ENCODE measurements at regions not wholly inside any gene's neighbourhood (a gene's known extent, or its start where the extent isn't known, plus 50 kb on each side); places are given as distances from the start of the nearest gene placed in this dataset.

DNA sequence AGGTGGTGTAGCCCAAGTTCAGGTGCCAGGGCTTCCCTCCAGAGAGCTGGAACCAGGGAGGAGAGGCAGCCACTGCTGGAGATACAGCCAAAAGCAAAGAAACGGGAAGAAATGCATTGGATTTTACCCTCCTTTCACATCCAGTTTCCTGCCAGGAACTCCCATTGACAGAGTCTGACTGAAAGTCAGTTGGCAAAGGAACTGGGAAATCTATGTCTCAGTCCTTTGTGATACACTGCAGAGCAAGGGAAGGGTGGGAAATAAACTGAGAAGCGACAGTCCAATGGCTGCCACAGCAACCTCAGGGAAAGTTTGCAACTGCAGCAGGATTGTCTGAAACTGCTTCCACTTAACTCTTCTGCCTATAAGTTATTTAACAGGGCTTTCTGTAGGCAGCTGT lies 142.6 kb downstream of the SATB1 start:
- ChIA-PET CTCF (no interaction called here), POLR2A (no interaction called here)
- Mint-ChIP-seq H3K27ac (no peak overlapping the region), H3K4me1 (no peaks in the 10 kb centered on the region), H3K9me3 (no peaks in the 10 kb centered on the region), H3K36me3 (ENCODE audit: low read depth) (no peaks in the 10 kb centered on the region), H3K4me3 (no peak overlapping the region), H3K27me3 (peaks cover 8% of the 10 kb centered on the region)
- TF ChIP-seq, protein P1, sequence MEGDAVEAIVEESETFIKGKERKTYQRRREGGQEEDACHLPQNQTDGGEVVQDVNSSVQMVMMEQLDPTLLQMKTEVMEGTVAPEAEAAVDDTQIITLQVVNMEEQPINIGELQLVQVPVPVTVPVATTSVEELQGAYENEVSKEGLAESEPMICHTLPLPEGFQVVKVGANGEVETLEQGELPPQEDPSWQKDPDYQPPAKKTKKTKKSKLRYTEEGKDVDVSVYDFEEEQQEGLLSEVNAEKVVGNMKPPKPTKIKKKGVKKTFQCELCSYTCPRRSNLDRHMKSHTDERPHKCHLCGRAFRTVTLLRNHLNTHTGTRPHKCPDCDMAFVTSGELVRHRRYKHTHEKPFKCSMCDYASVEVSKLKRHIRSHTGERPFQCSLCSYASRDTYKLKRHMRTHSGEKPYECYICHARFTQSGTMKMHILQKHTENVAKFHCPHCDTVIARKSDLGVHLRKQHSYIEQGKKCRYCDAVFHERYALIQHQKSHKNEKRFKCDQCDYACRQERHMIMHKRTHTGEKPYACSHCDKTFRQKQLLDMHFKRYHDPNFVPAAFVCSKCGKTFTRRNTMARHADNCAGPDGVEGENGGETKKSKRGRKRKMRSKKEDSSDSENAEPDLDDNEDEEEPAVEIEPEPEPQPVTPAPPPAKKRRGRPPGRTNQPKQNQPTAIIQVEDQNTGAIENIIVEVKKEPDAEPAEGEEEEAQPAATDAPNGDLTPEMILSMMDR (IDR thresholded peaks at IDR 0.05): no peak
- intact Hi-C loops (cut with micrococcal nuclease): no loop called here
- DNase-seq: no peak
- no peak for ATAC-seq (ENCODE audit: low read depth)

DNA sequence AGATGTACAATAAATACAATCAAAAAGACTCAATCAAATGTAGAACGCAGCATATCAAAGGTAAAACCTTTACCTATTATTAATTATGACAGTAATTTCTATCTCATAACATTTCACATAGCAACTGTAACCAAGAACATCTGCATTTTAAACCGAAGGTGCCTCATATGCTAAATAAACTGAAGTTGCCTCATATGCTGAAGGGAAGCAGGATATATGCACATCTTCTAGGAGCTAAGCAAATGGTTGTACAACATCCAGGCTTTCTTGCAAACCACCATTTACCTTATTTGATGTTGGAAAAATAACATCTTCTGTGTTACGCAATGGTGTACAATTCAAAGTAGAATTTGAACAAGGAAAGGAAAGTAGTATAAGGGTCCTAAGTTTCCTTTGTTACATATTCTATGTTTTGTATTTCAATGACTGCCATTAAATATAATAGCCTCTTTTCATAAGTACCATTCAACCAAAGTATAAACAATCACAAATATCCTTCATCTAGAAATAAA lies 145.9 kb downstream of the SATB1 start:
- DNase-seq: no peak
- intact Hi-C loops (cut with micrococcal nuclease): no loop called here
- peaks cover 8% of the 10 kb centered on the region for H3K27me3 Mint-ChIP-seq
- CTCF ChIA-PET: no interaction called here
- H3K9me3 Mint-ChIP-seq: no peaks in the 10 kb centered on the region
- TF ChIP-seq, protein P1 (IDR thresholded peaks at IDR 0.05): no peak
- H3K27ac Mint-ChIP-seq: no peak overlapping the region
- ATAC-seq (ENCODE audit: low read depth): no peak
- POLR2A ChIA-PET: no interaction called here
- H3K4me3 Mint-ChIP-seq: no peak overlapping the region
- no peaks in the 10 kb centered on the region for H3K36me3 Mint-ChIP-seq (ENCODE audit: low read depth)
- H3K4me1 Mint-ChIP-seq: no peaks in the 10 kb centered on the region

DNA sequence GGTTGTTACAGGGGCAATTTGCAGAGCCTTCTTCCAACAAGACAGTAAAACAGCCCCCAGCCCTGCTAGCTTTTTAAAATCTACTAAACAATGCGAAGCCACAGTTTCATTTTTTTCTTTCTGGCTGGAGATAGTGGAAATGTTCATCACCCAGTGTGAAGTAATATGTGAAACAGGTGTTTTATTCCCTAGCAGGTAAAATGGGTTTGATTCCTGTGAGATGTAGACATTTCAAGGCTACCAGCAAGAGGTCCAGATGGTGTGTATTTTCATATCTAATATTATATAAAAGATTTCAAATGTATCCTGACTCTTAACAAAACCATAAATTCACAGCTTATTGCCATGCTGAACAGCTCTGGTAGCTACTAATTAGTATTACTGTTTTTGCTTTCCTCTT lies 160.3 kb downstream of the SATB1 start:
- Mint-ChIP-seq H3K27me3 (peaks cover 2% of the 10 kb centered on the region), H3K4me3 (no peak overlapping the region), H3K4me1 (no peaks in the 10 kb centered on the region), H3K27ac (no peak overlapping the region), H3K9me3 (no peaks in the 10 kb centered on the region), H3K36me3 (ENCODE audit: low read depth) (no peaks in the 10 kb centered on the region)
- POLR2A ChIA-PET: interaction anchor here (0.6 kb wide), 1 partner anchor 51 kb away, joined by 10 read pairs; no protein-coding TSS in a partner anchor
- DNase-seq: no peak
- CTCF ChIA-PET: no interaction called here
- TF ChIP-seq, protein P1 (IDR thresholded peaks at IDR 0.05): no peak
- no peak for ATAC-seq (ENCODE audit: low read depth)
- intact Hi-C loops (cut with micrococcal nuclease): no loop called here

DNA sequence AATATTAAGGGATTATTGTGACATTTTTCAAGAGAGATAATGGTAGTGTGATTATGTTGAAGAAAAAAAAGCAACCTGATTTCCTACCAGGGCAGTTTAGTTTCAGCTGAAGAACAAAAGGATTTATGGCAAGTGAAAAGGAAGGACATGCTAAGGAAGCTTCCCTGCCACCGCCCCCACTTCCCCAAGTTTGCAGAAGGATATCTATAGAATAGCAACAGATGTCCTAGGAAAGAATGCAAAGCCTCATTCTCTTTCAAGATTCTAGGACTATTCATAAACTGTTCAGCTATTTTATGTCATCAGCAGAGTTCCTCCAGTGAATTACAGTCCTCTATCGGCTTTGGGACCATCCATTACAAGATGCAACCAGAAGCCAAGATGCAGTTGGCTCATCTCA lies 160.8 kb downstream of the SATB1 start:
- H3K27me3 Mint-ChIP-seq: peaks cover 2% of the 10 kb centered on the region
- ChIA-PET CTCF (no interaction called here), POLR2A (interaction anchor here (0.6 kb wide), 1 partner anchor 51 kb away, joined by 10 read pairs; no protein-coding TSS in a partner anchor)
- TF ChIP-seq, protein P1 (IDR thresholded peaks at IDR 0.05): no peak
- no peaks in the 10 kb centered on the region for H3K9me3 Mint-ChIP-seq
- H3K36me3 Mint-ChIP-seq (ENCODE audit: low read depth): no peaks in the 10 kb centered on the region
- no peak for DNase-seq
- no peak overlapping the region for H3K27ac Mint-ChIP-seq
- no peaks in the 10 kb centered on the region for H3K4me1 Mint-ChIP-seq
- ATAC-seq (ENCODE audit: low read depth): no peak
- H3K4me3 Mint-ChIP-seq: no peak overlapping the region
- intact Hi-C loops (cut with micrococcal nuclease): no loop called here

DNA sequence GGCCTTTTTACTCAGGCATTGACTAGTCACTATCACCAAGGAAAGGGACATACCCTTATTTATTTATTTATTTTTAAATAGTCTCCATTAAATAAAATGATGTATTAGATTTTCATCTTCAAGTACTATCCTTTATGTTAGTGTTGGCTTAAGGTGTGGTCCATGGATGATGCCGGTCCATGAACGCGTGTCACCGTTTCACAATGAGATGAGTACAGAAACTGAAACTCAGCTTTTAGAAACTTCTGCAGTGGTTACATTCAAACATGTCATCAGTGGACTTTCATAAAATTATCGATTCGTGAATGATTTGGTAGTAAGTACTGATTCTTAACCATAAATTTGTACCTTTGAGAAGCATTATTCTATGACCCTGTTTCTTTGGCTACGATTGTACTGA lies 166.6 kb downstream of the SATB1 start:
- Mint-ChIP-seq H3K36me3 (ENCODE audit: low read depth) (no peaks in the 10 kb centered on the region), H3K27ac (no peak overlapping the region), H3K4me3 (no peak overlapping the region), H3K4me1 (no peaks in the 10 kb centered on the region), H3K9me3 (no peaks in the 10 kb centered on the region), H3K27me3 (no peaks in the 10 kb centered on the region)
- ATAC-seq (ENCODE audit: low read depth): no peak
- ChIA-PET CTCF (no interaction called here), POLR2A (no interaction called here)
- TF ChIP-seq, protein P1 (IDR thresholded peaks at IDR 0.05): no peak
- no peak for DNase-seq
- intact Hi-C loops (cut with micrococcal nuclease): no loop called here
